GM13977 (cell line): ENCODE measurements at regions not wholly inside any gene's neighbourhood (a gene's known extent, or its start where the extent isn't known, plus 50 kb on each side); places are given as distances from the start of the nearest gene placed in this dataset.
"Not testable (repeated sequence)": the region's sequence is repeated elsewhere in the genome, so short reads cannot be mapped to it uniquely, and the experiment has no call there.

Experiments
- DNase-seq: peaks from one replicate; pipeline ENCODE4 v3.0.0; 2012; ENCODE audit warnings: low spot score
- CTCF ChIP-seq: IDR thresholded peaks from 2 replicates; pipeline ENCODE4 v1.5.1; 2012; ENCODE audit warnings: mild to moderate bottlenecking, control low read depth; ENCODE audit not compliant: insufficient read depth; ENCODE audit errors: extremely low read depth, missing control alignments
- in situ Hi-C: fragments of 300-500 bp; cut with MboI; formaldehyde crosslinking; loops from one replicate; pipeline ENCODE4 v1.12.0; 2022; ENCODE audit warnings: low sequenced_read_pairs, low pct_unique_long_range_greater_than_20kb, mixed read lengths, inconsistent platforms; ENCODE audit not compliant: unreplicated experiment

GRCh38 chr2:107132070-107132469 is 246.1 kb upstream of the ST6GAL2 start:
- peak; percentile 8 for DNase-seq
- in situ Hi-C loops = no loop called here
- TF ChIP-seq CTCF = no peak

- in situ Hi-C loops = no loop called here
- no peak for DNase-seq
- no peak for TF ChIP-seq CTCF
Measured at GRCh38 chr2:107132746-107133145, 246.8 kb upstream of the ST6GAL2 start.

GRCh38 chr2:107133412-107133811 is 247.4 kb upstream of the ST6GAL2 start:
- no peak for DNase-seq
- TF ChIP-seq CTCF = no peak
- in situ Hi-C loops = no loop called here

DNA sequence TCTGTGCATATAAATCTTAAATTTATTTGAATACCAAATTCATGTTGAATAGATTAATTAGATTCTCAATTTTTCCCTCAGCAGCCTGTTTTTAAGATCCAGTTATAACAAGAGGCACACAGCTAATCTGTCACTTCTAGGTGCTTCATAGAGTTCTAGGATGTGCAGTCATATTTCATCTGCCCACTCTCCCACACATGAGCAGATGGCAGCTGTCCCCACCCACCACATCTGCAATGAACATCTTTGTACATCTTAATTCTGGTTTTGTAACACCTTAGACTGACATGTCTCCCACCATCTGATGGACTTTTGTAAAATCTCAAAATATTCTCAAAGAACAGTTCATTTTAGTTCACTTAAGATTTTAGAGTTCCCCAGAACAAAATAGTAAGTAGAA is 250.8 kb upstream of the ST6GAL2 start:
- in situ Hi-C loops = no loop called here
- TF ChIP-seq CTCF = no peak
- no peak for DNase-seq

GRCh38 chr2:107137706-107138105 is 251.7 kb upstream of the ST6GAL2 start:
- TF ChIP-seq CTCF = no peak
- in situ Hi-C loops = no loop called here
- DNase-seq = no peak

DNA sequence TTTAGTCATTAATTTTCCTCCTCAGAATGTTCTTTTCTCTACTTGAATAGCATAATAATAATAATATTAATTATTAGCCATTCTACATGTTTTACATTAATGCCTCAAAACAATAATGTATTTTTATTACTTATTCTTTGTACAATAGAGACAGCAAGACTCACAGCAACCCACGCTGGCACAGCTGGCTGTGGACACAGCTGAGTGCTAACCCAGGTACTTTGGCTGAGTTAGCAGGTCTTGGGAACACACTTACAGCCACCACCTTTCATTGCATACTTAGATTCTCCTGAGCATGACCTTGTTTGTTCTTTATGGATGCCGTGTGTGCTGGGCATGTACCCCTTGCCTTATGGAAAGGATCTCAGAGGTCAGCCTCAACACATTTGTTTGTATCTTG is 260.2 kb upstream of the ST6GAL2 start:
- no peak for TF ChIP-seq CTCF
- in situ Hi-C loops = no loop called here
- DNase-seq = no peak

DNA sequence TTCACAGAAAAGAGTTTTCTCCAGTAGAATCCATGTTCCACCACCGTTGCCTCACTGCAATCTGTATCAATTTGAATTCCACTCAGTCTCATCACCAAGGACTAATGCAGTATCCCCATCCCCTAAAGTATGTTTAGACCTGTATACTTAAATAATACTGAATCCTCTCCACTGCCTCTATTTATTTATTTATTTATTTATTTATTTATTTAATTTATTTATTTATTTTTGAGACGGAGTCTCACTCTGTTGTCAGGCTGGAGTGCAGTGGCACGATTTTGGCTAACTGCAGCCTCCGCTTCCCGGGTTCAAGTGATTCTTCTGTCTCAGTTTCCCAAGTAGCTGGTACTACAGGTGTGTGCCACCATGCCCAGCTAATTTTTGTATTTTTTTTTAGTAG is 260.7 kb upstream of the ST6GAL2 start:
- in situ Hi-C loops, DNase-seq: not testable (repeated sequence)
